Left cardiac atrium (tissue), 4 donors: ENCODE measurements at regions not wholly inside any gene's neighbourhood (a gene's known extent, or its start where the extent isn't known, plus 50 kb on each side); places are given as distances from the start of the nearest gene placed in this dataset.
A peak's percentile ranks its signal among the peaks of the same experiment; 100 is the strongest.

Experiments
- ATAC-seq, 2 donors: fragments of 200-7000 bp; cut with Tn5 transposase; one replicate each; pipeline ENCODE4 v1.9.1; 2020; ENCODE audit warnings: mild to moderate bottlenecking in 2 of 2, moderate library complexity in 2 of 2
- DNase-seq: peaks from one replicate; pipeline ENCODE4 v3.0.0-alpha.2; 2020
- intact Hi-C, 2 donors: fragments of 100-400 bp; cut with DNase I; formaldehyde crosslinking; loops; one replicate each; pipeline versions ENCODE4 v1.14.1 to v1.15.1; 2022 to 2023
- donor health status: DM: no; HTN: yes; CAD: no.
- donor health status: DM: no; HTN: yes; CAD: no; lungs with severe emphysema.
- donor health status: DM: yes; HTN: yes; CAD: no.
- donor health status: Dilated cardiomyopathy.

- ATAC-seq (peak in 1 of 2 donors; percentile 57), DNase-seq (no peak)
- intact Hi-C loops = loop anchor here (5.0 to 10.0 kb wide), 2 partner anchors 293 to 310 kb away; no protein-coding TSS in a partner anchor
Observed at GRCh38 chr11:88231894-88232482, 56.7 kb upstream of the RAB38 start.

- no peak for ATAC-seq
- DNase-seq = no peak
- intact Hi-C loops = no loop called here
Observed at GRCh38 chr11:88229303-88229702, 54.1 kb upstream of the RAB38 start.
